B cell (primary cell): ENCODE measurements at regions not wholly inside any gene's neighbourhood (a gene's known extent, or its start where the extent isn't known, plus 50 kb on each side); places are given as distances from the start of the nearest gene placed in this dataset.

ENCODE experiments used
- ATAC-seq: fragments of 200-7000 bp; cut with Tn5 transposase; one replicate; pipeline ENCODE4 v1.10.0; 2021; ENCODE audit warnings: low read depth, mild to moderate bottlenecking, moderate number of reproducible peaks, moderate library complexity
- CTCF ChIA-PET: fragments of 350-600 bp; sonication (Branson Sonifier 250); formaldehyde crosslinking; loops from one replicate; lab custom pipeline; 2021; ENCODE audit warnings: antibody characterized with exemption, inconsistent platforms; lab: Charles Lee
- POLR2A ChIA-PET: fragments of 350-600 bp; sonication (Branson Sonifier 250); formaldehyde crosslinking; loops from one replicate; lab custom pipeline; 2021; ENCODE audit warnings: antibody characterized with exemption; lab: Charles Lee
- DNase-seq: peaks from one replicate; pipeline ENCODE4 v3.0.0; 2013
- H2AFZ ChIP-seq: 2 replicates; pipeline ENCODE4 v1.6.1; 2012; ENCODE audit warnings: mild to moderate bottlenecking, low read depth, low read length; ENCODE audit not compliant: insufficient read depth, poor library complexity, severe bottlenecking
- H3K27ac ChIP-seq, 2 donors: 1 replicate in 1 of 2; 2 replicates in 1 of 2; pipeline ENCODE4 v1.5.1; 2012 to 2013; ENCODE audit warnings: low read length in 2 of 2, mild to moderate bottlenecking in 2 of 2, moderate library complexity in 1 of 2
- H3K27me3 ChIP-seq, 4 experiments: fragments of 200-600 bp in 1 of 4; sonication (generic) in 1 of 4; replicated peaks in 1 of 4; 1 replicate in 2 of 4; 2 replicates in 2 of 4; pipeline versions ENCODE4 v1.6.1 to v1.7.0; 2013 to 2016; ENCODE audit warnings: low read length in 3 of 4, mild to moderate bottlenecking in 2 of 4, mixed read lengths in 1 of 4, moderate library complexity in 1 of 4; ENCODE audit not compliant: insufficient read depth in 4 of 4, control insufficient read depth in 3 of 4; ENCODE audit errors: control extremely low read depth in 1 of 4
- H3K36me3 ChIP-seq, 2 experiments: replicated peaks in 1 of 2; 1 replicate in 1 of 2; 2 replicates in 1 of 2; pipeline versions ENCODE4 v1.6.1 to v1.7.1; 2013; ENCODE audit warnings: low read length in 1 of 2; ENCODE audit not compliant: insufficient read depth in 2 of 2, control insufficient read depth in 1 of 2; ENCODE audit errors: control extremely low read depth in 1 of 2, extremely low read depth in 1 of 2
- H3K4me1 ChIP-seq, 2 donors: fragments of 200-600 bp in 1 of 2; sonication (generic) in 1 of 2; 1 replicate in 1 of 2; 2 replicates in 1 of 2; pipeline versions ENCODE4 v1.5.1 to v1.6.1; 2013 to 2017; ENCODE audit warnings: low read length in 2 of 2; ENCODE audit not compliant: control insufficient read depth in 2 of 2, insufficient read depth in 2 of 2
- H3K4me2 ChIP-seq: replicated peaks from 2 replicates; pipeline ENCODE3; 2012; ENCODE audit warnings: mild to moderate bottlenecking, low read depth, low read length; ENCODE audit not compliant: poor library complexity, severe bottlenecking
- H3K4me3 ChIP-seq, 5 experiments: fragments of 200-600 bp in 1 of 5; sonication (generic) in 1 of 5; 1 replicate in 3 of 5; 2 replicates in 2 of 5; pipeline versions ENCODE4 v1.5.1 to v1.7.0; 2011 to 2016; ENCODE audit warnings: low read length in 4 of 5, mild to moderate bottlenecking in 4 of 5, low read depth in 2 of 5, control low read depth in 1 of 5, moderate library complexity in 1 of 5; ENCODE audit not compliant: insufficient read depth in 1 of 5; ENCODE audit errors: control extremely low read depth in 1 of 5, extremely low read depth in 1 of 5
- H3K79me2 ChIP-seq: fragments of 200-600 bp; sonication (generic); one replicate; pipeline ENCODE4 v1.6.0; 2016; ENCODE audit warnings: low read length; ENCODE audit not compliant: control insufficient read depth, insufficient read depth
- H3K9ac ChIP-seq: fragments of 200-600 bp; sonication (generic); 2 replicates; pipeline ENCODE4 v1.6.1; 2017; ENCODE audit warnings: mild to moderate bottlenecking, low read length, moderate library complexity
- H3K9me3 ChIP-seq, 3 donors: one replicate each; pipeline versions ENCODE4 v1.6.1 to v1.7.1; 2013; ENCODE audit warnings: low read length in 2 of 3; ENCODE audit not compliant: control insufficient read depth in 2 of 3, insufficient read depth in 1 of 3; ENCODE audit errors: control extremely low read depth in 1 of 3
- H4K20me1 ChIP-seq: 2 replicates; pipeline ENCODE4 v1.6.0; 2012; ENCODE audit warnings: mild to moderate bottlenecking, low read length; ENCODE audit not compliant: insufficient read depth, control insufficient read depth, poor library complexity, severe bottlenecking
- H3K27ac Mint-ChIP-seq: one replicate; pipeline ENCODE4 v1.8.0; 2021; ENCODE audit warnings: mixed read lengths
- H3K27me3 Mint-ChIP-seq: one replicate; pipeline ENCODE4 v1.8.0; 2021; ENCODE audit warnings: mixed read lengths
- H3K4me1 Mint-ChIP-seq: one replicate; pipeline ENCODE4 v1.8.0; 2021; ENCODE audit warnings: mixed read lengths
- H3K4me3 Mint-ChIP-seq: one replicate; pipeline ENCODE4 v1.8.0; 2021; ENCODE audit warnings: mixed read lengths
- H3K9me3 Mint-ChIP-seq: one replicate; pipeline ENCODE4 v1.8.0; 2022; ENCODE audit warnings: mixed read lengths; ENCODE audit not compliant: insufficient read depth
- CTCF ChIP-seq: fragments of 200-600 bp; IDR thresholded peaks from one replicate; pipeline ENCODE4 v1.8.0; 2022; ENCODE audit warnings: antibody characterized with exemption, mild to moderate bottlenecking
- EZH2 ChIP-seq: IDR thresholded peaks from 2 replicates; pipeline ENCODE4 v1.6.1; 2012; ENCODE audit warnings: borderline replicate concordance, low read depth, mild to moderate bottlenecking, moderate library complexity, low read length; ENCODE audit not compliant: insufficient read depth, poor library complexity, severe bottlenecking
- WGBS: methylation state at CpG from one replicate; pipeline ENCODE4 v1.1.5; 2013; ENCODE audit warnings: missing lambda C conversion rate; ENCODE audit not compliant: insufficient coverage; 5-methylcytosine and 5-hydroxymethylcytosine counted together
- intact Hi-C: fragments of 100-400 bp; cut with micrococcal nuclease; formaldehyde crosslinking; loops from one replicate; pipeline ENCODE4 v1.10.0; 2022

GRCh38 chr1:117708323-117709248 lies 102.7 kb downstream of the TENT5C start:
- Histone ChIP-seq H3K27ac (no peak overlapping the region), H3K9ac (no peak overlapping the region), H2AFZ (no peak overlapping the region), H3K4me1 (no peaks in the 10 kb centered on the region), H3K36me3 (no peaks in the 10 kb centered on the region), H3K79me2 (no peaks in the 10 kb centered on the region), H3K27me3 (peaks cover 0 to 10% (median 4%) of the 10 kb centered on the region in 4 experiments), H3K4me3 (no peak overlapping the region), H3K4me2 (no peak overlapping the region), H4K20me1 (no peaks in the 10 kb centered on the region), H3K9me3 (peaks cover 0 to 6% (median 0%) of the 10 kb centered on the region in 3 donors)
- peaks cover 4% of the 10 kb centered on the region for H3K9me3 Mint-ChIP-seq
- ATAC-seq (no peak), DNase-seq (no peak)
- intact Hi-C loops: no loop called here
- ChIA-PET POLR2A (no interaction called here), CTCF (interaction anchor here (1.2 kb wide), 1 partner anchor 45 kb away, joined by 4 read pairs; no protein-coding TSS in a partner anchor)
- no peaks in the 10 kb centered on the region for H3K4me1 Mint-ChIP-seq
- TF ChIP-seq CTCF (no peak), EZH2 (no peak)
- 77% methylated on average over 9 of the region's 15 CpGs for WGBS
- no peak overlapping the region for H3K27ac Mint-ChIP-seq
- peaks cover 27% of the 10 kb centered on the region for H3K27me3 Mint-ChIP-seq
- H3K4me3 Mint-ChIP-seq: no peak overlapping the region

- peaks cover 0 to 10% (median 4%) of the 10 kb centered on the region in 4 experiments for H3K27me3 ChIP-seq
- DNase-seq: no peak
- intact Hi-C loops: no loop called here
- no peak overlapping the region for H3K27ac Mint-ChIP-seq
- no peaks in the 10 kb centered on the region for H3K4me1 Mint-ChIP-seq
- no peak overlapping the region for H3K9ac ChIP-seq
- ChIA-PET CTCF (interaction anchor here (1.2 to 1.9 kb wide), 2 partner anchors 44 to 45 kb away, joined by 4 to 9 read pairs; no protein-coding TSS in a partner anchor), POLR2A (no interaction called here)
- H3K79me2 ChIP-seq: no peaks in the 10 kb centered on the region
- TF ChIP-seq EZH2: no peak
- TF ChIP-seq CTCF: no peak
- WGBS: 92% methylated on average over 4 of the region's 4 CpGs
- H3K9me3 Mint-ChIP-seq: no peaks in the 10 kb centered on the region
- no peak overlapping the region for H2AFZ ChIP-seq
- no peaks in the 10 kb centered on the region for H3K4me1 ChIP-seq
- no peaks in the 10 kb centered on the region for H3K9me3 ChIP-seq
- H3K4me3 ChIP-seq: no peak overlapping the region
- peaks cover 31% of the 10 kb centered on the region for H3K27me3 Mint-ChIP-seq
- no peak overlapping the region for H3K27ac ChIP-seq
- H4K20me1 ChIP-seq: no peaks in the 10 kb centered on the region
- H3K36me3 ChIP-seq: no peaks in the 10 kb centered on the region
- no peak overlapping the region for H3K4me2 ChIP-seq
- no peak for ATAC-seq
- no peak overlapping the region for H3K4me3 Mint-ChIP-seq
Observed at GRCh38 chr1:117709249-117709691, 103.4 kb downstream of the TENT5C start.
